GM19043 (cell line): ENCODE measurements at regions not wholly inside any gene's neighbourhood (a gene's known extent, or its start where the extent isn't known, plus 50 kb on each side); places are given as distances from the start of the nearest gene placed in this dataset.

ENCODE experiments used
- ATAC-seq: cut with Tn5 transposase; IDR thresholded peaks from one replicate; pipeline ENCODE4 v1.9.1; 2021; ENCODE audit warnings: low read depth; ENCODE audit not compliant: unreplicated experiment

- ATAC-seq: no peak
Observed at GRCh38 chr5:74279244-74279643, 361.3 kb downstream of the ENC1 start.

- no peak for ATAC-seq
Observed at GRCh38 chr5:74277418-74277817, 363.1 kb downstream of the ENC1 start.

- ATAC-seq: no peak
Observed at GRCh38 chr5:74275171-74275992, 365.1 kb downstream of the ENC1 start.

- no peak for ATAC-seq
Observed at GRCh38 chr5:74274326-74274725, 366.2 kb downstream of the ENC1 start.

- ATAC-seq: no peak
Observed at GRCh38 chr5:74272831-74273451, 367.6 kb downstream of the ENC1 start.

GRCh38 chr5:74272024-74272775, 368.3 kb downstream of the ENC1 start:
- no peak for ATAC-seq

GRCh38 chr5:74268297-74268696, 372.2 kb downstream of the ENC1 start:
- no peak for ATAC-seq

- ATAC-seq: no peak
Observed at GRCh38 chr5:74266836-74267235, 373.7 kb downstream of the ENC1 start.

- ATAC-seq: no peak
Observed at GRCh38 chr5:74266132-74266531, 374.4 kb downstream of the ENC1 start.

GRCh38 chr5:74262544-74263207, 377.9 kb downstream of the ENC1 start:
- no peak for ATAC-seq

- no peak for ATAC-seq
Observed at GRCh38 chr5:74261866-74262265, 378.7 kb downstream of the ENC1 start.

GRCh38 chr5:74261421-74261820, 379.1 kb downstream of the ENC1 start:
- ATAC-seq: no peak

- ATAC-seq: no peak
Observed at GRCh38 chr5:74259572-74259971, 381.0 kb downstream of the ENC1 start.

- ATAC-seq: no peak
Observed at GRCh38 chr5:74258314-74258665, 382.2 kb downstream of the ENC1 start.

- ATAC-seq: no peak
Observed at GRCh38 chr5:74257645-74258313, 382.7 kb downstream of the ENC1 start.

GRCh38 chr5:74257060-74257527, 383.4 kb downstream of the ENC1 start:
- ATAC-seq: no peak

- no peak for ATAC-seq
Observed at GRCh38 chr5:74255692-74256392, 384.7 kb downstream of the ENC1 start.

- no peak for ATAC-seq
Observed at GRCh38 chr5:74254257-74254656, 386.3 kb downstream of the ENC1 start.

GRCh38 chr5:74252044-74252443, 388.5 kb downstream of the ENC1 start:
- no peak for ATAC-seq
